HG03045 (cell line): ENCODE measurements at regions not wholly inside any gene's neighbourhood (a gene's known extent, or its start where the extent isn't known, plus 50 kb on each side); places are given as distances from the start of the nearest gene placed in this dataset.

Experiments used
- ATAC-seq: cut with Tn5 transposase; IDR thresholded peaks from one replicate; pipeline ENCODE4 v1.9.1; 2021; ENCODE audit warnings: mild to moderate bottlenecking, moderate library complexity; ENCODE audit not compliant: unreplicated experiment

GRCh38 chr12:107223821-107224220 lies 130.5 kb upstream of the CRY1 start:
- no peak for ATAC-seq

- no peak for ATAC-seq
These were observed 132.3 kb upstream of the CRY1 start for GRCh38 chr12:107225635-107226034.

- ATAC-seq, result no peak
These were observed 132.8 kb upstream of the CRY1 start for GRCh38 chr12:107226126-107226525.

DNA sequence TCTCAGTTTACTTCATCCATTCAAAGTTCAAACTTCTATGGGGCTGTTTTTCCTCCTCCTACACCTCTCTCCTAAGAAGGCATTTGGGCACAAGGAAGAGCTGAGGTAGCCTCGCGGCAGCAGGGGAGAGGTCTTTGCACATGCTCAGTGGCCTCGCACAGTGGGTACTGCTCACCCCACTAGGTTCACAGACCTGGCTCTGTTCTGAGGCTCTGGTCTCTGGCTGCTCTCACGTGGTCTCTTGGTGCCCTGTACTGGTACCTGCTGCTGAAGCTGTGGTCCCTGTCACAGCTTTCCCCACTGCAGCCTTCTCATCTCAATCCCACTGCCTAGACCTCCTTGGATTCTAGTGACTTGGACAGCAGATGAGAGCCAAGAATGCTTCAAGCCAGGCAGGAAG lies 134.7 kb upstream of the CRY1 start:
- ATAC-seq, result no peak

GRCh38 chr12:107229827-107230226 lies 136.5 kb upstream of the CRY1 start:
- no peak for ATAC-seq

GRCh38 chr12:107231303-107231702 lies 138.0 kb upstream of the CRY1 start:
- ATAC-seq, result no peak

DNA sequence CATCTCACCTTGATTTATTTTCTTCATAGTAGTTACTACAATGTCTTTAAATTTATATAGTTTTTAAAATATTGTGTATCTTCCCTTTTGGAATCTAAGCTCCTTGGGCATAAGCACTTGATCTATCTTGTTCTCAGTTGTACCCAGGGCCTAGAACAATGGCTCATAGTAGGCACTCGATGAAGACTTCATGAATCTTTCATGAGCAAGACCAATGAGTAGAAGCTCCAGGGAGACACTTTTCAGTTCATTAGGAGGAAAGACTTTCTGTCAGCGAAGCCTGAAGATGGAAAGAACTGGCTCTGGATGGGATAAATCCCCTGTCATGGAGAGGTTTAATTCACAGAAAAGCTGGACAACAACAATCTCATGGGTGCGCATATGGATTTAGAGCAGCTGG lies 140.2 kb upstream of the CRY1 start:
- no peak for ATAC-seq

DNA sequence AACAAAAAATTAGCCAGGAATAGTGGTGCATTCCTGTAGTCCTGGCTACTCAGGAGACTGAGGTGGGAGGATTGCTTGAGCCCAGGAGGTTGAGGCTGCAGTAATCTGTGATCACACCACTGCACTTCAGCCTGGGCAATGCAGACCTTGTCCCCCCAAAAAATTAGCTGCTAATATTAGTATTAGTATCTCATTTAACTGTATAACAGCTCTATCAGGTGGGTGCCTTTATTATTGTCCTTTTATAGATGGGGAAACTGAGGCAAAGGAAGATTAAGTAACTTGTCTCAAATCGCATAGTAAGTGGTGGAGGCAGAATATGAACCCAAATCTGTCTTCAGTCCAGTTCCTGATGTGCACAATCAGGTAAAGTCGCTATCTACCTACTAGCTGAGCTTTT lies 142.3 kb upstream of the CRY1 start:
- ATAC-seq, result no peak

DNA sequence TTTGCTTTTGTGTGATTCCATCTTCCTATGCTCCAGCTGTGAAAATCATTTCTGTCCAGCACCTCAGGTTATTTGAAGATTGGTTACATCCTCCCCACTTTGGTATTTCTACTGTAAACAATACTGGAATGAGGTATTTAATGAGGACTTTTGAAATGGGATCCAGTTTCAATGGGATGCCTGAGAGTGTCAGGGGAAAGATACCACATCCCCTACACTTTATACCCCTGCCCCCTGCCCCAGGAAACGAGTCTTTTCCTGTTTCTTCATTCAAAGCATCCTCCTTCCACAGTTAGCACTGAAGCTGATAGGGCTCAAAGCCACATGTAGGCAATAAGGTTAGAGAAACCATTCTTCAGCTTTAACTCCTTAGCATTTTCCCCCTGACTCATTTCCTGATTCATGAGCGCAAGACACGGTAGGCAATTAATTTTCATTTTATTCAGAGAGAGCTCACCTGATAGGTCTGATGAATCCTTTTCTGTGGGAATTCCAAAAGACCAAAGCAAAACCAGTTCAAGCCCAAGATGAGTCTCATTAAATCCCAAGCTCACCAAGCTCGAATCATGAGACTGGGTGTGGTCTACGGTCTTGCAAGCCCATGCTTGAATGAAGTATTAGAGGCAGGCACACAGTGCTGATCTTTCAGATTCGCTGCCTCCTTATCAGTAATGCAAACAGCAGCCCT lies 143.6 kb upstream of the CRY1 start:
- no peak for ATAC-seq

DNA sequence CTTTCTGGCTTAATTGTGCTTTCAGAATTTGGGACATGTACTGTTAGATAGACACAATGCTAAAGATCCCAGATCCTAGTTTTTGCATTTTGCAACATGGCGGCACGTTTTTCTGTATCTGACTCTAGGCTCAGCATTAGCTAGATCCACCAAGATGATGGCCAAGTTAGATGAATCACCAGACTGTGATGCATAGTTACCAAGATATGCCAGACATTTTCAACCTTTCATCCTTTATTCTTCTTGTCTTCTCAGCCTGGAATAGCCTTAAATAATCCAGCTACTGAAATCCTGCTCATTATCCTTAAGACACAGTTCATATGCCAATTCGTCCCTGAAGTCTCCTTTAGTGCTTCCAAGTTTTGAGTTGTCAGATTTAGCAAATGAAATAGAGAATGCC lies 144.9 kb upstream of the CRY1 start:
- ATAC-seq, result no peak

DNA sequence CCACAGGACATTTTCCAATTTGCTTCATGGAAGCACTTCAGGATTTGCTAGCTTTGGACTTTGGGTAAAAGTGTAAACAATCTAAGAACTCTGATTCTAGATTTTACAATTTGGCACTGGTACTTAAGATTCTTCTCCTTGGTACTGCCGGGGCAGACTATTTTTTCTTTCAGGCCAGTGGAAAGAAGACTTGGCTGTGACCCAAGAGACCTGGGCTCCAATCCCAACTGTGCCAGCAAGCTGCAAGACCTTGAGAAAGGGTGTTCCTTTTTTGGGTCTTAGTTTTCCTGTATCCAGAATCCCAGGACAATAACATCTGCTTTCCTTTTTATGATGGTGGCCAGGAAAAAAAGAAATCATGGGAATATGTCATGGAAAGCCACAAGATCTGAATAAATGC lies 148.1 kb upstream of the CRY1 start:
- ATAC-seq, result no peak

DNA sequence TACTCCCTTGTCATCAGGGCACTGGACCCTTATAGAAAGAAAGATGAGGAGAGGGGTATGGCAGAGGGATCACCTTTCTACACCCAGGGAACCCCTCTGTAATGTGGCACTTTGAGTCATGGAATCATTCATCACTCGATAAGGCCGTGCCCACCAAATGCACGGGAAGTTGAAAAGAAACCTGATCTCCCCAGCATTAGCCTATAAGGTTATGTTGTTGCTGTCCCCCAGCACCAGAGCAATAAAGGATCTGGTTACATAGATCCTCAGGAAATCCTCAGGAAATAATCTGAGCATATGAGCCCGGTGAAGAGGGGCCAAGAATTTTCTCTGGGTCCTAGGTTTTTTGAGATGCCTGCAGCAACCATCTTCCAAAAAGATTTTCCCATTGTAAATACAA lies 148.8 kb upstream of the CRY1 start:
- ATAC-seq, result no peak

GRCh38 chr12:107243341-107243740 lies 150.0 kb upstream of the CRY1 start:
- ATAC-seq, result no peak

- no peak for ATAC-seq
These were observed 151.2 kb upstream of the CRY1 start for GRCh38 chr12:107244584-107244983.

DNA sequence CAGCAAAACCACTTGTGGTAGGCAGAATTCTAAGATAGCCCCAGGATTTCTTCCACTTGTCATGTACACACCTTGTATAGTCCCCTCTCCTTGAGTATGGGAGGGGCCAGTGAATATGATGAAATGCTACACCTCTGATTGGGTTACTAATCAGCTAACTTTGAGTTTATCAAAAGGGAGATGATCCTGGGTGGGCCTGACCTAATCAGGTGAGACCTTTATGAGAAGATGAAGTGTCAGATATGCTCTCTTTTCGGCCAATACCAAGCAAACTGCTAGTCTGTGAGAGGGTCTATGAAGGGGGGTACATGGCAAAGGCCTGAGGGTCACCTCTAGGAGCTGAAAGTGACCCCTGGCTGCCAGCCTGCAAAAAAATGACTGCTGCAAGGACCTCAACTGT lies 154.3 kb upstream of the CRY1 start:
- ATAC-seq, result no peak

DNA sequence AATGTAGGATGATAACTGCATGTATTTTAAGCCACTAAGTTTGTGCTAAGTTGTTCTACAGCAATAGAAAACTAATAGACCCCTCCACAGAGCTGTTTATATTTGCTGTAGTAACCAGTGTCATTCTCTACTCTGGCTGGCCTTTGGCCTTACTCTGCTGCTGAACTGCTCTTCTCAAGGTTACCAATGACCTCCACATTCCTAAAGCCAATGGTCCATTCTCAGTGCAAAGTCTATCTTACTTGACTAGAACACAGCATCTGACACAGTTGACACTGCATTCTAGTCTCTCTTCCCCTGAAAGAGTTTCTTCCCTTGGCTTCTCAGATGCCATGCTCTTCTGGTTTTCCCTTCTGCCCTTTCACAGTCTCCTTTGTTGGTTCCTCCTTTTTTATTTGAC lies 154.8 kb upstream of the CRY1 start:
- no peak for ATAC-seq

DNA sequence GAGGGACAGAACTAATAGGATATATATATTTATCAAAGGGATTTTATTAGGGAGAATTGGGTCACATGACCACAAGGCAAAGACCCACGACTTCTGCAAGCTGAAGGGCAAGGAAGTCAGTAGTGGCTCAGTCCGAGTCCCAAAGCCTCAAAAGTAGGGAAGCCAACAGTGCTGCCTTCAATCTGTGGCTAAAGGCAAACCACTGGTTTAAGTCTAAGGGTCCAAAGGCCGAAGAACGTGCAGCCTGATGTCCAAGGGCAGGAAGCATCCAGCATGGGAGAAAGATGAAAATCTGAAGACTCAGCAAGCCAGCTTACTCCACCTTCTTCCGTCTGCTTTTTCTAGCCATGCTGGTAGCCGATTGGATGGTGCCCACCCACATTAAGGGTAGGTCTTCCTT lies 157.9 kb upstream of the CRY1 start:
- ATAC-seq, result no peak

DNA sequence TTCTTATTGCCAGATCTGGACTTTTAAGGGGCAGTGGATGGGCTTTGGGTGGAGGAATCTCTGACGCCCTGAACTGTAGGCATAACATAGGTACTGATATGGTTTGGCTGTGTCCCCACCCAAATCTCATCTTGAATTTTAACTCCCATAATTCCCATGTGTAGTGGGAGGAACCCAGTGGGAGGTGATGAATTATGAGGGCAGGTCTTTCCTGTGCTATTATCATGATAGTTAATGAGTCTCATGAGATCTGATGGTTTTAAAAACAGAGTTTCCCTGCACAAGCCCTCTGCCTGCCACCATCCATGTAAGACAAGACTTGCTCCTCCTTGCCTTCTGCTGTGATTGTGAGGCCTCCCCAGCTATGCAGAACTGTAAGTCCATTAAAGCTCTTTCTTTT lies 160.0 kb upstream of the CRY1 start:
- ATAC-seq, result no peak

- ATAC-seq, result no peak
These were observed 161.0 kb upstream of the CRY1 start for GRCh38 chr12:107254258-107254856.

- no peak for ATAC-seq
These were observed 165.4 kb upstream of the CRY1 start for GRCh38 chr12:107258780-107259179.

GRCh38 chr12:107263980-107264379 lies 170.6 kb upstream of the CRY1 start:
- ATAC-seq, result no peak

- no peak for ATAC-seq
These were observed 171.3 kb upstream of the CRY1 start for GRCh38 chr12:107264667-107265066.

DNA sequence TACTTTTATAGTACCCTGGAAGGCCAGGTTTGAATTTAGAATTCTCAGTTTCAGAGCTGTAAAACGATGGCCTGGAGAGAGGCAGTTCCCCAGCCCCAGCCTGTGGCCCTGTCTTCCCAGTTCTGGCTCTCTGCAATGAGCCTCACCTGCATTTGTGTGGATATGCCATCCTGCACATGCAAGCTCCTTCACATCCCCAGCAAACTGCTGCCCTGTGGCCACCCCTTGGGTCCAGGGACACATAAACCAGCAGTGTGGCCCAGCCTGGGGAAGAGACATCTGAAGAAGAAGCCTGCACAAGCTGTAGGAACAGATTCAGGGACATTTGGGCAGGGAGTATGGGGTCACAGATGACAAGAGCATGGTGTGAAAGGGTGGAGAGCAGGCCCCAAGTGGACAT lies 174.3 kb upstream of the CRY1 start:
- no peak for ATAC-seq
